Kidney epithelial cell (primary cell): ENCODE measurements at regions not wholly inside any gene's neighbourhood (a gene's known extent, or its start where the extent isn't known, plus 50 kb on each side); places are given as distances from the start of the nearest gene placed in this dataset.
A peak's percentile ranks its signal among the peaks of the same experiment; 100 is the strongest.

Experiments used
- DNase-seq: peaks from one replicate; pipeline ENCODE4 v3.0.0-alpha.2; 2010; ENCODE audit warnings: low read depth
- H3K27me3 ChIP-seq: 2 replicates; pipeline ENCODE4 v1.6.0; 2011; ENCODE audit warnings: low read length; ENCODE audit not compliant: control insufficient read depth, insufficient read depth
- H3K36me3 ChIP-seq: 2 replicates; pipeline ENCODE4 v1.5.1; 2011; ENCODE audit warnings: low read length; ENCODE audit not compliant: control insufficient read depth, insufficient read depth
- H3K4me3 ChIP-seq: 2 replicates; pipeline ENCODE4 v1.5.1; 2011; ENCODE audit warnings: low read depth, mild to moderate bottlenecking, control low read depth, low read length
- TF ChIP-seq, protein P1 (sequence below): IDR thresholded peaks from 2 replicates; pipeline ENCODE4 v1.5.1; 2011; ENCODE audit warnings: mild to moderate bottlenecking, moderate library complexity, low read length, control low read depth, inconsistent platforms; ENCODE audit not compliant: insufficient read depth, poor library complexity, severe bottlenecking

DNA sequence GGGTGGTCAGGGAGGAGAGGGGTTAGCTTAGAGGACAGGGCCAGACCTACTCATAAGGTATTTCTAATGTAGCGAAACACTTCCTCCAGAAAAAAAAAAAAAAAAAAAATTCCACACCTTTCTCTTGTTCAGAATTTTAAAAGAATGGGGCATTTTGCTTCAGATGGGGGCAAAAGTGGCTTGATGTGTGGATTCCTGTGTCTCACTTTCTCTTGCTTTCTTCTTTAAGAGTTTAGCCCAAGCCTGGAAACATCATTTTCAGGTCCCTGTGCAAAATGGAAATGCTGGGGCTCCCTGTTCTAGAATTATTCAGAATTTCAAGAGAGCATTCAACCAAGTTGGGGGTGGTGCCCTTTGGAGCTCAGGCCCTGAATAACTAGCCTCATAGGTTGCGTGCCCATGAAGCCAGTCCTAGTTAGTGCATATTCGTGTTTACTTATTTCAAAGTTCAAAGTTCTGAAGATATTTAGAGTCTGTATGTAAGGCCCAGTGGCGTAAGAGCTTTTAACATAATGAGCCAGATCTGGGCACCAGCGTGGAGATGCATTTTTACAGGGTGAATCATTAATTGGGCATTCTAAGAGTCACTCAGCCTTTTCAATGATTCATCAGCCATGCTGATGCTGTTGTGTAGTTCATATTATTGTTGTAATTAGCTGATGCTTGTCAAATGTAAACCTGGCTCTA lies 104.5 kb downstream of the RPLP1 start:
- TF ChIP-seq, protein P1, sequence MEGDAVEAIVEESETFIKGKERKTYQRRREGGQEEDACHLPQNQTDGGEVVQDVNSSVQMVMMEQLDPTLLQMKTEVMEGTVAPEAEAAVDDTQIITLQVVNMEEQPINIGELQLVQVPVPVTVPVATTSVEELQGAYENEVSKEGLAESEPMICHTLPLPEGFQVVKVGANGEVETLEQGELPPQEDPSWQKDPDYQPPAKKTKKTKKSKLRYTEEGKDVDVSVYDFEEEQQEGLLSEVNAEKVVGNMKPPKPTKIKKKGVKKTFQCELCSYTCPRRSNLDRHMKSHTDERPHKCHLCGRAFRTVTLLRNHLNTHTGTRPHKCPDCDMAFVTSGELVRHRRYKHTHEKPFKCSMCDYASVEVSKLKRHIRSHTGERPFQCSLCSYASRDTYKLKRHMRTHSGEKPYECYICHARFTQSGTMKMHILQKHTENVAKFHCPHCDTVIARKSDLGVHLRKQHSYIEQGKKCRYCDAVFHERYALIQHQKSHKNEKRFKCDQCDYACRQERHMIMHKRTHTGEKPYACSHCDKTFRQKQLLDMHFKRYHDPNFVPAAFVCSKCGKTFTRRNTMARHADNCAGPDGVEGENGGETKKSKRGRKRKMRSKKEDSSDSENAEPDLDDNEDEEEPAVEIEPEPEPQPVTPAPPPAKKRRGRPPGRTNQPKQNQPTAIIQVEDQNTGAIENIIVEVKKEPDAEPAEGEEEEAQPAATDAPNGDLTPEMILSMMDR, result no peak
- peak; percentile 91 for DNase-seq
- Histone ChIP-seq H3K36me3 (no peaks in the 10 kb centered on the region), H3K27me3 (no peaks in the 10 kb centered on the region), H3K4me3 (no peak overlapping the region)

DNA sequence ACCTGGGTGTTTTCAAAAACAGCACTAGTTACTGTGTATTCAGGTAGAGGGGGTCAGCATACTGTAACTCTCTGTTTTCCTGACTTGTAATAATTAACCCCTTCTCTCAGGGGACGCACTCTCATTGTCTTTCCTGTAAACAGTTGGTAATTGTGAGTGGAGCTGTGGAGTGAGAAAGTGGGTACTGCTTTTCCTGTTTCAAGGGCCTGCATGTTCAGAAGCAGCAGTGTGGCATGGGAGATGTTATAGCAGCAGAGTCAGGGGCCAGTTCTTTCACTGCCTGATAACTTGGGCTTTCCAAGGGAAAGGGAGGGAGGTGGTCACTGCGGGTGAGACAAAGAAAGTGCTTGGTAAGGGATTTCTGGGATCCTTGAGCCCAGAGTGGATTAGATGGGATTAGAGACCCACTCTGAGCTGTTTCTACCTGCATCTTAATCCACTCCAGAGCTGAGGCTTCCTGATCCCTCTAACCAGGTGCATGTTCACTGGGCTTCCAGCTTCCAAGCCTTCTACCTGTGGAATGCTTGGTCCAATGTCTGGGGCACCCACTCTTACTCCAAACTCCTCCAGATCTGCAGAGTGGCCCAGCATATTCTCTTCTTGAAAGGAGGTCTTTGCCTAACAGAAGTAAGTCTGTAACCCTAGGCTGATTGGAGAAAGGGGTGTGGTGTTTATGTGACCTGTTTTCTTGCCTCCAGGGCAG lies 105.2 kb downstream of the RPLP1 start:
- DNase-seq, result no peak
- TF ChIP-seq, protein P1, result no peak
- H3K27me3 ChIP-seq, result no peaks in the 10 kb centered on the region
- H3K4me3 ChIP-seq, result no peak overlapping the region
- H3K36me3 ChIP-seq, result no peaks in the 10 kb centered on the region

DNA sequence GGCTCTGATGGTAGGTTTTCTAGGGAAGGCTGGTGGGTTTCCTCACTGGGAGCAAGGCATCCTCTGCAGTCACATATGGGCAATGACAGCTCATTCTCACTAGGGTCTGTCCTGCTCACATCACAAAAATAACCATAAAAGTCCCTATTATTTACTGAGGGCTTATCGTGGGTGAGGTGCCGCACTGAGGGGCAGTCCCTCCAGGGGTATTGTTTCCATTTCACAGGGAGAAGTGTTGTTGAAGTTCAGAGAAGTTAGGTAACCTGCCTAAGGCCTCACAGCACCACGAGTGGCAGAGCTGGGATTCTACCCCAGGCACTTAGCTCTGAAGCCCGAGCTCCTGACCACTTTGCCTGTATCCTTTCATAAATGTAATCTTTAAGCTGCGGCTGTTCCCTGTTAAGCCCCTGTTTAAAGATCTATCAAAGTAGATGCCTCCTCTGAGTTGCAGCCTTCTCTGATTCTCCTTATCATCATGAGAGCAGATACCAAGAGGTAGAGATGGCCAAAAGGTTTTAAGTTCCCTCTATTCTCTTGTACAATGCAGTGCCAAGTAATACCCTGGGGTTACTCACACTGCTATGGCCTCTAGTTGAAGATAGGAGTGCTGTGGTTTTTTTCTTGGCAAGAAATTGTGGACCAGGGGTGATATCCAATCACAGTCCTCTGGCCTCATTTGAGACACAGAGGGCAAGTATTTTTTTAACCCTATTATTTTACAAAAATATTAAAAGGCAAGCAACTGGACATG lies 107.0 kb downstream of the RPLP1 start:
- no peaks in the 10 kb centered on the region for H3K27me3 ChIP-seq
- H3K36me3 ChIP-seq, result no peaks in the 10 kb centered on the region
- no peak overlapping the region for H3K4me3 ChIP-seq
- TF ChIP-seq, protein P1, result no peak
- DNase-seq, result no peak

DNA sequence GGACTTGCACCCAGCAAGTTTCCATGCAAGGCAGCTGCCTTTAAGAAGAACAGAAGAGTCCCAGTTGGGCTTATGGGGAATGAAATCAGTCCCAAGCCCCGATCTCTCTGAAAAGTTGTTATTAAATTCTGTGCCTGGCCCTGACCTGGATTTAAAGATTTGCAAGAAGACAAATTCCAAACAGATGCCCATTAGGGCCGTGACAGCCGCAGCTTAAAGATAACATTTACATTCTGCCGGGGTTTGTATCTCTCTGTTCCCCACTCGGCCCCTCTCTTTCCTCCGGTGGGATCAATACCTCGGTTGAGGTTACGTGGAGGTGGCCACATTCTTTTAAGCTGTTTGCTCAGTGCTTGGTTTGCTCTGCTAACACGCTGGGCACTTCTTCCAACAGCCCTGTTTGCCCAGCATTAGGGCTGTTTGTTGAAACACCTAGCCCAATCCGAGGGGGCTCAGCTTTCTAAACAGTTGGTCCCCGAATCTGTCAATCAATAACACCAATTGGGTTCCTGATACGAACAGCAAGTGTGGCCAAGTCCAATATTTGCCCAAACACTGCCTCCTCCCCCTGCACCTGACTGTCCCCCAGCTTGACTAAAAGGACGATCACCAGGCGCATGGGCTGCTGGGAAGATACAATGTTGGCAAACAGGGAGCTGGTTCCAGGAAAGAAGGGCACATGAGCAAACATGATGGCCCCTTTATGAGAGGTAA lies 108.6 kb downstream of the RPLP1 start:
- no peaks in the 10 kb centered on the region for H3K27me3 ChIP-seq
- TF ChIP-seq, protein P1, result no peak
- DNase-seq, result no peak
- no peaks in the 10 kb centered on the region for H3K36me3 ChIP-seq
- H3K4me3 ChIP-seq, result no peak overlapping the region

GRCh38 chr15:69562116-69562515 lies 109.5 kb downstream of the RPLP1 start:
- Histone ChIP-seq H3K36me3 (no peaks in the 10 kb centered on the region), H3K27me3 (no peaks in the 10 kb centered on the region), H3K4me3 (no peak overlapping the region)
- TF ChIP-seq, protein P1, result no peak
- no peak for DNase-seq
